DND-41 (cell line): ENCODE measurements at regions not wholly inside any gene's neighbourhood (a gene's known extent, or its start where the extent isn't known, plus 50 kb on each side); places are given as distances from the start of the nearest gene placed in this dataset.

Source experiments
- ATAC-seq: fragments of 200-7000 bp; cut with Tn5 transposase; 3 replicates; pipeline ENCODE4 v1.9.1; 2021; ENCODE audit warnings: low read depth; ENCODE audit not compliant: insufficient read depth
- DNase-seq: peaks from one replicate; pipeline ENCODE4 v3.0.0-alpha.2; 2020
- H2AFZ ChIP-seq: 2 replicates; pipeline ENCODE4 v1.6.0; 2012; ENCODE audit warnings: low read depth, low read length
- H3K27ac ChIP-seq: 2 replicates; pipeline ENCODE4 v1.5.1; 2012; ENCODE audit warnings: low read length, inconsistent platforms
- H3K27me3 ChIP-seq: fragments of 200-600 bp; sonication (generic); 2 replicates; pipeline ENCODE4 v1.6.0; 2012; ENCODE audit warnings: low read length, mild to moderate bottlenecking, inconsistent platforms; ENCODE audit not compliant: insufficient read depth, poor library complexity
- H3K36me3 ChIP-seq: 2 replicates; pipeline ENCODE4 v1.5.1; 2012; ENCODE audit warnings: low read length, inconsistent platforms; ENCODE audit not compliant: insufficient read depth
- H3K4me1 ChIP-seq: 2 replicates; pipeline ENCODE4 v1.5.1; 2012; ENCODE audit warnings: mild to moderate bottlenecking, low read length; ENCODE audit not compliant: insufficient read depth
- H3K4me2 ChIP-seq: 2 replicates; pipeline ENCODE4 v1.6.0; 2012; ENCODE audit warnings: mild to moderate bottlenecking, moderate library complexity, low read length, inconsistent platforms; ENCODE audit not compliant: insufficient read depth
- H3K4me3 ChIP-seq, 2 experiments: fragments of 200-600 bp in 1 of 2; shearing (Covaris generic) in 1 of 2; 2 replicates each; pipeline ENCODE4 v1.5.1; 2012 to 2016; ENCODE audit warnings: inconsistent platforms in 2 of 2, low read length in 2 of 2, mild to moderate bottlenecking in 2 of 2, low read depth in 1 of 2, moderate library complexity in 1 of 2
- H3K79me2 ChIP-seq: 2 replicates; pipeline ENCODE4 v1.6.0; 2012; ENCODE audit warnings: low read length, inconsistent platforms; ENCODE audit not compliant: insufficient read depth
- H3K9ac ChIP-seq: 2 replicates; pipeline ENCODE4 v1.6.0; 2012; ENCODE audit warnings: low read depth, mild to moderate bottlenecking, inconsistent platforms, low read length, moderate library complexity
- H3K9me3 ChIP-seq: 2 replicates; pipeline ENCODE4 v1.5.1; 2012; ENCODE audit warnings: low read length, moderate library complexity, mild to moderate bottlenecking, inconsistent platforms; ENCODE audit not compliant: insufficient read depth, severe bottlenecking
- H4K20me1 ChIP-seq: 2 replicates; pipeline ENCODE4 v1.6.0; 2012; ENCODE audit warnings: low read length; ENCODE audit not compliant: insufficient read depth
- CTCF ChIP-seq: IDR thresholded peaks from 2 replicates; pipeline ENCODE4 v1.5.1; 2012; ENCODE audit warnings: borderline replicate concordance, low read length, moderate library complexity, mild to moderate bottlenecking; ENCODE audit not compliant: poor library complexity, severe bottlenecking; ENCODE audit errors: extremely low read depth
- EZH2 ChIP-seq: IDR thresholded peaks from 3 replicates; pipeline ENCODE4 v1.6.1; 2012; ENCODE audit warnings: borderline replicate concordance, low read depth, mild to moderate bottlenecking, moderate library complexity, low read length, inconsistent platforms; ENCODE audit not compliant: severe bottlenecking

GRCh38 chr17:56099649-56100048, 53.6 kb upstream of the ANKFN1 start:
- no peak for TF ChIP-seq CTCF
- no peak for TF ChIP-seq EZH2
- Histone ChIP-seq H3K36me3 (no peaks in the 10 kb centered on the region), H3K4me3 (no peak overlapping the region), H3K9ac (no peak overlapping the region), H2AFZ (no peak overlapping the region), H3K4me2 (no peak overlapping the region), H3K9me3 (no peaks in the 10 kb centered on the region), H3K79me2 (no peaks in the 10 kb centered on the region), H4K20me1 (no peaks in the 10 kb centered on the region), H3K27ac (no peak overlapping the region), H3K4me1 (peaks cover 26% of the 10 kb centered on the region), H3K27me3 (no peaks in the 10 kb centered on the region)
- DNase-seq (no peak), ATAC-seq (no peak)
